Amniotic stem cell (primary cell): ENCODE measurements at regions not wholly inside any gene's neighbourhood (a gene's known extent, or its start where the extent isn't known, plus 50 kb on each side); places are given as distances from the start of the nearest gene placed in this dataset.
"Not testable (repeated sequence)": the region's sequence is repeated elsewhere in the genome, so short reads cannot be mapped to it uniquely, and the experiment has no call there.

Experiments used
- DNase-seq: peaks from one replicate; lab custom pipeline; 2025; lab: John Stamatoyannopoulos, UW

DNA sequence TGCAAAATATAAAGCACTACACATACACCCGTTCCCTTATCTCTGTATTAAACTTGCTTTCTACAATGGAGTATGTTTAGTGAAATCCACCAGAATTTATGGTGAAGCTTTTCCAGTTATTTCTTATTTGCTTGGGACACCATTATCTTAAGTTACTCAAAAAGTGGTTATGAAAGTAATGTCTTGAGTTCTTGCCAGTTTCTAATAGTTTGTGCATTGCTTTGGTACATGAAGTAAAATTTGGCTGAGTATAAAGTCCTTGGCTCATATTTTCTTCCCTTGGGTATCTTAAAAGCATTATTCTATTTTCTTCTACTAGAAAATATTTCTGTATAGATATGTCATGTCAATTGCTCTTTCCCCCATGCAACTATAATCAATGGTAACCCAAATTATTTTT, 85.2 kb downstream of the POLR1F start:
- DNase-seq, result no peak

DNA sequence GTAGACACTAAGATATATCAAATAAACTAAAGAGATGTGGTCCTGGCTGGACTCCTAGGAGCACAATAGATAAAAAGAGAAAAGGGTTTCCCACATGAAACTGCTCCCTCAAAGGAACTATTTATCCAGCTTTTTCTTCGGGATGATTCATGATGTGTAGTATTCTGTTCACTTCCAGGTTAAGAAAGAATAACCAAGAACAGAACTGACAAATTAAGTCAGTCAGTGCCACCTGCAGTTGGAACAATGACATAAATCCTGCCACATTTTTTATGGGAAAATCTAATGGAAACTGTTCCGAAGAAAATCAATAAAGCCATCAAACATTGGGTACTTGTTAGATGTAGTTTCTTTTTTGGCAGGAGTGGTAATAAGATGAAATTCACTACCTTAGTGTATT, 87.1 kb downstream of the POLR1F start:
- DNase-seq, result no peak

DNA sequence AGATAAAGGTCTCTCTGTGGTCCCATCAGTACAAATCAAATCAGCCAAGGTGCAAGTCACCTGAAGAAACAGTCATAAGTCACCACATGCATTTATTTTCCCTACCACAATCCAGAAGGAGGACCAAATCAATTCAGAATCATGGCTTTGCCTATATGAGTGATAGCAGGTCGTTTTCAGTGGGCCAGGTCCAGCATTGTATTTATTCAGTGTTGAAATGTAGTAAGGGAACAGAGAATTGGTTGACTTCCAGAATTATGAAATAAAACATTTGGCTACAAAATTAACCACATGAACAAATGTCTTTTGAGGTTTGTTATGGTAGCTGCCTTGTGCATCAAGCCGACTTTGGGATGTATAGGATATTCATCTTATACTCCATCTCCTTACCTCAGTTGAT, 88.4 kb downstream of the POLR1F start:
- DNase-seq, result no peak

DNA sequence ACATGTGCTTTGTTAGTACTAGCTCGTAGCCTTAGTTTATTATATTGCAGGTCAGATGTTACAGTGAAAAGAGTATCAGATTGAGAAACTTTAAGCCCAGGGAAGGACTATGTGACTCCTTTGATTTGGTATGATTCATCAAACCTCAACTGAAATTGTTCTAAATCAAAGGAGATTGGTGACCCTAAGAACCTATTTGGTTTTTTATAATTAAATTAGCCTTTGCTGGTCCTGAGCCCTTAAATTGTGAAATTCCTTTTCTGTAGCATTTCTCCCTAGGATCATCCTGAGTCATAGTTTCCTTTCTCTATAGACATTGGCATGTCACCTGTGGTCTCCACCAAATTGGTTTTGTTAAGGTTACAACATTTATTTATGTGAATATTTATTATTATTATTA, 89.7 kb downstream of the POLR1F start:
- no peak for DNase-seq

DNA sequence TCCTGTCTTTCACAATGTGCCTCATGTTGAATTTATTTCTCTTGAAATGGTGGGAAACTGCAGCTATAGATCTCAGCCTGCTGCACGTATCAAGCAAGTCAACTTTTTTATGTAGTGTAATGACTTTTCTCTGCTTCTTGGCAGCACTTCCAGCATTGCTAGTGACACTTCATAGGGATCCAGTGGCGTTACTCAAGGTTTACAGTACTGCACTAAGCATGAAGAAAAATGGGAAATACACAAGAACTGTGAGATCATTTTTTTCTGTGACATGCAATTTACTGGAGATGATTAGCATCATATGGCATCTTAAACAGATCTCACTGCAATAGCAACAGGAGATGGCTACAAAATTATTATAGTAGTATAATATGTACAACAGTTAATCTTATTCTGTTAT, 90.9 kb downstream of the POLR1F start:
- DNase-seq, result no peak

DNA sequence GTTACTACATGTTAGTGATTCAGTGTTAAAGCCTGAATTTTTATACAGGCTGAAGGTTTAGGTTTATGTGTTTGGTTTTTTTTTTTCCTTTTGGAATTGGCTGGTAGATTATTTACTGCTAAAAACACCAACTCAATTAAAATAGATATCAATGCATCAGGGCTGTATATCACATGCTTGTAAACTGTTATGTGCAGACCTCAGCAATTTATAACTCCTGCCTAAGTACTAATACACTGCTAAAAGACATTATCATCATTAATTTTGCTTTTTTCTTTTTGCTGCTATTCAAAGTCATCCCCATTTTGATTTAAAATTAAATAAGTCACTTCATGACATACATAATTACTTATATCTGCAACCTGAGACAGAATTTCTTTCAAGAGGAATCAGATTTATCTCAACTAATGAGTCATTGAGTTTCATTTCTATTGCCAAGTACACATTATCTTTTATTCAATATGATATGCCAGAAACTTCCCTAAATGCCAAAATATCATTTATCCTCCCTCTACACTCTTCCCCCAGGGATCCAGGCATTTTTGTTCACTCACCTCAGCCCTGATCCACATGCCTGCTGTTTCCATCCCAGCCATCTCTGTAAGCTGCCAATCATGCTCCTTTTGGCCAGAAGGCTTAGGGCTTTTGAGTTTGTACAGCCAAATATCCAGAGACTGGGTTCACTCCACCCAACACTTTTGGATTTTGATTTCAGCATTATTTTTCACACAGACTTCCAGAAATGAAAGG, 98.5 kb downstream of the POLR1F start:
- no peak for DNase-seq

DNA sequence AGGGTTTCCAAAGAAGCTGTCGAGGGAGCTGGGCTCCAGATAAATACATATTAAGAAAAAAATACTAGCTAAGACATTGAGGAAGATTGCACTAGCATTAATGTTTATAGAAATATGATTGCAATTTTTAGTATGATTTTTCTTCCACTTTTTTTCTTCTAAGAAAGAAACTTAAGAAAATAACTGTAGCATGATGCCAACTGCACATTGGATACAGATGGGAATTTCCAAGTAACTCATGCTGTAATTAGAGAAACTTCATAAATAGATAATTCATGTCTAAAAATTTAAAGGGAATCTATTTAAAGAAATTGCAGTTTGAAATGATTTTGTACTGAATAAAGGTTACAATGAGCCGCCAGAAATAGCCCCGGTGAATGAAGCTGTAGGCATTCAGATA, 119.4 kb downstream of the POLR1F start:
- DNase-seq, result no peak

DNA sequence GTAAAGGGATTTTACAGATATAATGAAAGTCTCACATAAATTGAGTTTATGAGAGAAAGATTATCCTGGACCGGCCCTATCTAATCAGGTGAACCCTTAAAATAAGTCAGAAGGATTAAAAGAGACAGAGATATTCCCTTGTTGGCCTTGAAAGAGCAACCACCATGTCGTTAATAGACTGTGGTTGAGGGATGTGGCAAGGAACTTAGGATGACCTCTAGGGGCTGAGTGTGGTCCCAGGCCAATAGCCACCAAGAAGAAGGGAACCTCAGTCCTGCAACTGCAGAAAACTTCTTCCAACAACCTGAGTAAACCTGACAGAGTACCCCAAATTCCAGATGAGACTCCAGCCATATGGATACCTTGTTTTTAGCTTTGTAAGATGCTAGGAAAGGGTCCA, 121.5 kb downstream of the POLR1F start:
- DNase-seq, result no peak

DNA sequence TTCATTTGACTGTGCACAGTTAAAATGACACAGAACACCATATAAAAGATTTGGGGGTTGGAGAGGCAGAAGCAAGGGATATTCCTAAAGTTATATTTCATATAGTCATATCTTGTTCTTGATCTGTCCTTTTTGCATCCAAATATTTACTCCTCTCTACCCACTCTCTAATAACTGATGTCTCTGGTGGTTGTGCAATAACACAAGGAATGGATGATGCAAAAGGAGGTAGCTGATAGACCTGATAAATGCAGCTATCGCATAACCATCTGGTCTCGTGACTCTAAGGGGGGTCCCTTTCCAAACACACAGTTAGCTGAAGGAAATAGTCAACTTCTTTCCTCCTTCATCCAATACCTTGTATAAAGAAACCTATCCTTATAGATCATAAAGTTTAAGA, 123.1 kb downstream of the POLR1F start:
- DNase-seq, result no peak

DNA sequence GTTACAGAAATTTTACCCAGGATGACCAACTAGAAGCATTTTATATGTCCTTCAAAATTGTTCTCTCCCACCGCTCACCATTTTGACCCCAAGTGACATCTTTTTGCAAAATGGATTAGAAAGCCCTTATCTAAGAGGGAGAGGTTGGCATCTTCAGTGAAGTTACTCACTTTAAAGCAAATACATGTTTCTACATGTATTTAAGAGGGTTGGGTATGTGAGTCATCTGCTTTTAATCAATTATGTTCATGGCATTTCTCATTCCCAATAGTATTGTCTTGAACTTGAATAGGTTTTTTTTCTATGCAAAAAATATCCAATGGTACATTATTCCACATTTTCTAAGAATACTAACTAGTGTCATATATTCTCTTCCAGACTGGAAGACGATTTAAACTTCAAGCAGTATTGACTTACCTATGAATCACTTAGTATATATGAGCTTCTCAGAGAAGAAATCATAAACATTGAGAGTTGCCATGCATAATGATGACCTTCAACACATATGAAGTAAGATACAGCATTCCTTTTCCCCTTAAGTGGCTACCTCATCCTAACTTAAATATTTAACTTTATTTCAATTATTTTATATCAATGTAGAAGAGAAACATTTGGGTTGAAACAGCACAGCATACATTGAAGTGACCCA, 132.8 kb downstream of the POLR1F start:
- no peak for DNase-seq

DNA sequence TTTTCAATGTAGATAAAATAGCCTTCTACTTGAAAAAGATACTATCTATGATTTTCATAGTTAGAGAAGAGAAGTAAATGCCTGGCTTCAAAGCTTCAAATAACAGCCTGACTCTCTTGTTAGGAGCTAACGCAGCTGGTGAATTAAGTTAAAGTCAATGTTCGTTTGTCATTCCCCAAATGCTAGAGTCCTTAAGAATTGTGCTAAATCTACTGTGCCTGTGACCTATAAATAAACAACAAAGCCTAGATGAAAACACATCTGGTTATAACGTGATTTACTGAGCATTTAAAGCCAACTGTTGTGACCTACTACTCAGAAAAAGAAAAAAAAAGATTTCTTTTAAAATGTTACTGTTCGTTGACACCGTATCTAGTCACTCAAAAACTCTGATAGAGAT, 134.7 kb downstream of the POLR1F start:
- no peak for DNase-seq

DNA sequence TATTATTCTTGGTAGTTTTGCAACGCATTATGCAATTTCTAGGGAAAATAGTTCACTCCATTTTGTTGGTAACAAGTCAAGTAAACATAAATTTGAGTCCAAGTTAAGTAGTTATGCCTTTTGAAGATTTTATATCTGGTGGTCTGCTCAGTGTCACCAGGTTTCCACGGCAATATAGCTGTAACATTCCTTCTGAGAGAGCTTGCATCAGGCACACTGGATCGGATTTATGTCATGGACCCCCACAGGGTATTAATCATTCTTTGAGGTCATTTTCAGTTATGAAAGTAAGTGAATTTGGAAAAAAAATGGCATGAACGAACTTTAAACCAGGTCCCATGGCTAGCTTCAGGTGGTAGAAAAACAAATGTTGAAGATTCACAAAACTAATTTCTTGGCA, 136.3 kb downstream of the POLR1F start:
- DNase-seq, result no peak

DNA sequence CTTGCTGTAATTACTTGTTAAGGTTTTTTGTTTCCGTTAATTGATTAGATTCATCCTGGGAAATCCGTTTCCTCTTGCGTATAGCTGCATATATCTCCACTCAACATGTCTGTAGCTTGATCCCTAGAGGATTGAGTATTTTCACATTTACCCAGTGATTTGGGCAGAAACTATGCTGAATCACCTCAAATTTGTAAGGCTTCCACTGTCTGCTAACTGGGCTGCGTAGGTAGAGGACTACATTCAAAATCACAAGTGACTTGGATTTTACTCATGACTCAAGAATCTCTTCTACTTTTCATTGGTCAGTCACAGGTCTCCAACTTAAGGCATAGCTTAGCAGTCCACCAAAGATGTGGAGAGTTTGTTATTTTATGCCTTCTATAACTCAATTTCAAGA, 141.8 kb downstream of the POLR1F start:
- no peak for DNase-seq

DNA sequence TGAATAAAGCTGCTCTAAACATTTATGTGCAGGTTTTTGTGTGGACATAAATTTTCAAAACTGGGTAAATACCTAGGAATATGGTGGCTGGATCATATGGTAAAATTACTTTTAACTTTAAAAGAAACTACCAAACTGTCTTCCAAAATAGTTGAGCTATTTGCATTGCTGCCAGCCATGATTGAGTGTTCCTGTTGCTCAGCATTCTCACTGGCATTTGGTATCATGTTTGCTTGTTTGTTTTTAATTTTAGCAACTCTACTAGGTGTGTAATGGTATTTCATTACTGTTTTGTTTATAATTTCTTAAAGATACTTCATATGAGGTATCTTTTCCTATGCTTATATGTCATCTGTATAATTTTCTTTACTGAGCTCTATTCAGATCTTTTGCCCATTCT, 143.2 kb downstream of the POLR1F start:
- DNase-seq, result no peak

DNA sequence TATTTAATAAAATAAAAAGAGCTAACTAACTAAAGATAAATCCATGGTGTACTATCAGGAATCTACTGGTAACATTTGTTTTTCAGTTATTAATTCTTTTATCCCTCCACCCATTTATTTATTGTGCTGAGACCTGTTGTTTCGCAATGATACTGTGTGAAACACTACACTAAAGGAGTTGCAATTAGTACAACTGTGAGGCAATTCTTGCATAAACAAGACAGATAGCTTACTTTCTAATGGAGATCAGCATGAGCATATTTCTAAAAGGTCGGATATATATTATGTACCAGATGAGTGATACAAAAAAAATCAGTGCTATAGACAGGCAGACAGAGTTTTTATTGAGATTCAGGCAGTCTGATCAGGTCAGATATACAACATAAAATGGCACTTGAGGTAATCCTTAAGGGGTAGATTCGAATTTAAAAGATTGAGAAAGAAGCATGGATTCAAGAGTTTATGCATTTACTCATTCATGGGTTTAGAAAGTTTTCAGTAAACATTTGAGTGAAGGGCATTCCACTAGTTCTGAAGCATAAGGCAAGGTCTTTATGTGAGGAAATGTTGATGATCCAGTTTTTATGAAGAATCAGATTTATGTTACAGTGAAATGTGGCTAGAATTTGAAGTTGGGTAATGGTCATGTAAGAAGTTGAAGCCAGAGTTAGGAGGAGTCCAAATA, 147.6 kb downstream of the POLR1F start:
- no peak for DNase-seq

DNA sequence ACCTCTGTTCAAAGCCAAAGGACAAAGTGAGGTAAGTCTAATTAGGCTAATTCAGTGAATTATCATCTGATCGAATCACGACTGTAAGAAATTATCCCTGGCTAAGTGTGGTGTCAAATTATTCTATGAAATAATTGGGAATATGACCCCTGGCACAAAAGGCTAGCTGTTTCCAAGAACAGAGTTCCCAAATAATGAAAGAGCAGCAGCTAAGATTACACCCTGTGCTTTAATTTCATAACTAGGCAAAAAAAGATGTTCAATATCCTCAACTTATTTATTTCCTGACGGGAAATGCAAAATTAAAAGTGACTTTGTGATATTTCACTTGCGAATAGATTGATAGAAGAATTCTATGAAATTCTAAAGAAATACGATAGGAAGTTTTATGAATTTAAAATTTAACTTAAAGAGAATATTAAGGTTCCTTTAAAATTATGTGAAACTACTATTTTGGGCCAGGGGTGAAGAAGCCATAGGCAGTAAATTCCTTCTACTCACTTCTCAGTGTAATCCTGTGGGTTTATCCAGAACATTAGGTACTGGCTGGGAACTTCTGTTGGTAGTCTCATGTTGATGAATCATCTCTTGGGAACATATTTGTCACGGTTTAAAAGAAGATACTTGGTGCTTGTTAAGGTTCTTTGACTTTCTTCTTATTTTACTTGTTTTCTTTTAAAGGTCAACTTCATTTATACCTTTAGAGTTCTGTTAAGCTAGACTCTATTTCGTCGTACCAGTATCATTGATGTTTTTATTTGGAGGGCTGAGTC, 148.5 kb downstream of the POLR1F start:
- DNase-seq, result no peak

DNA sequence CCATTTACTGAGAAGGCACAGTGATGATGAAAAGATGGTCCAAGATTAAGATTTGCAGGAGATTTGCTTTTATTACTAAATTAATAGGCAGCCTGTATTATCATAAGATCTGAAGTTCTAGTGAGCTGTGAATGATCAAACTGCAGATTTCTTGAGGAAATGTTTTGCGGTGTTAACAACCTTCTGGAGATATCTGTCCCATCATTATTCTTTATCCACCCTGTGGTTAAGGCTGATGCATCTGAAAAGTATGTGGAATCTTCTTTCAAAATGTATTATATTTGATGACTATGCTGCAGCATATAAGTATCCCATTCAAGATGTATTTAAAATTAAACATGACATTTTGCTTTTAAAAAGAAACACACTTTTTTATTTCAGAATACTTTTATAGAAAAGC, 150.3 kb downstream of the POLR1F start:
- DNase-seq, result no peak

DNA sequence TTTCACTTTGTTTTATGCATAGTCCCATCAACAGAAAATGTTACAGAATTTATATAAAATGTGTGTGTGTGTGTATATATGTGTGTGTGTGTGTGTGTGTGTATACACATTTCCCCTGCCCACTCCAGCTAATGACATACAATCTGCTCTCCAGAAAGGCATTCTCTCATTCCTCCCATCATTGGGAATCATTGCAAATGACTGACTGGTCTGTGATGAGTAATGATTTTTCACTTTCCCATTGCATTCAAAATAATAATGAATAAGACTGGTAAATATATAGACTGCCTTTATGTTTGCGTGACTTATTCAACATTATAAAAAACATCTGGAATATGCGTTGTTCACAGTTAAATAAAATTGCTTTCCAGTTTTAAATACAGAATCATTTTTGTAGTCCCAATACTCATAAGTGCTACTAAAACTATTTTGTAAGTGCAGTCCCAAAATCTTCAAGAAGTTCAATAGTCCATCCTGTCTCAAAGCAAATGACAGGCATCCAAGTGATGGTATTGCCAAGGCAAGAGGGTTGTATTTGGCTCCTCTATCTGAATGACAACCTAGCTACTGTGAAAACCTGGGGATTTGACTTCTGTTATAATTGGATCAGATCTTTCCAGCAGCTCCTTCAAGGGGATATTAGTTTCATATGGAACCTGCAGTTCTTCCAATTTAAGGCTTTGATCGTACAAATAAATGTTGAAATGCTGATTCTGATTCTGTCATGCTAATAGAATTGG, 150.9 kb downstream of the POLR1F start:
- no peak for DNase-seq

DNA sequence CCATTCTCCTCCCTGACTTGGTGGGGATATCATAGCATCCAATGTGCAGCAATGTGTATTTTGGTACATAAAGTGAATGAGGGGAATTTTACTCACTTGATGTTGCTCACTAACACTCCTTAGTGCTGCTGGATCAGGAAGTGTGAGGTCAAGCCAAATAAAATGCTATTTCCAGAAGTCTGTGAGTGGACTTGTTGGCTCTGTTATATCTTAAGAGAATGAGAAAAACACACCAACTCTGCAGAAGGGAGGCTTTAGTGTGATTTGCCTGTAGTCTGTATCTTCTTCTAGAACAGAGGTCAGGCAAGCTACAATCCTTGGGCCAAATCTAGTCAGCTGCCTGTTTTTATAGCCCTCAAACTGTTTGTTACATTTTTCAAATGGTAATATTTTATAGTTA, 154.3 kb downstream of the POLR1F start:
- DNase-seq, result no peak

DNA sequence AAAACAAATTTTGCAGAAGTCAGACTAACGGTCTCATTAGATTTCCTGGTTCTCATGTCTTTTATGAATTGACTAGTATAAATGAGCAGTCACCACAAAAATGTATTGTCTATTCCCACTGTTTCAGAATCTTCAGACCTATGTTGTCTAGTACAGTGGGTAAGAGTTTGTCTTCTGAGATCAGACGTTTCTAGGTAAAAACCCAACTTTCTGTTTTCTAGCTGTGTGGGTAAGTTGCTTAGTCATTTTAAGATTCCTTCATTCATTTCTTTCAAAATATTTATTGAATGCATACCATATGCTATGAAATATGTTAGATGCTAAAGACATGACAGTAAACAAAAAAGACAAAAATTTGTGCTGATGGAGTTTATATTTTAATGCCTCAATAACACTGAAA, 156.3 kb downstream of the POLR1F start:
- DNase-seq, result no peak

DNA sequence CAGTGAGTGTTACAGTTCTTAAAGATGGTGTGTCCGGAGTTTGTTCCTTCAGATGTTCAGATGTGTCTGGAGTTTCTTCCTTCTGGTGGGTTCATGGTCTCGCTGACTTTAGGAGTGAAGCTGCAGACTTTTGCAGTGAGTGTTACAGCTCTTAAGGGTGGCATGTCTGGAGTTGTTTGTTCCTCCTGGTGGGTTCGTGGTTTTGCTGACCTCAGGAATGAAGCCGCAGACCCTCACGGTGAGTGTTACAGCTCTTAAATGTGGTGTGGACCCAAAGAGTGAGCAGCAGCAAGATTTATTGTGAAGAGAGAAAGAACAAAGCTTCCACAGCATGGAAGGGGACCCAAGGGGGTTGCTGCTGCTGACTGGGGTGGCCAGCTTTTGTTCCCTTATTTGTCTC, 159.6 kb downstream of the POLR1F start:
- DNase-seq, result not testable (repeated sequence)

DNA sequence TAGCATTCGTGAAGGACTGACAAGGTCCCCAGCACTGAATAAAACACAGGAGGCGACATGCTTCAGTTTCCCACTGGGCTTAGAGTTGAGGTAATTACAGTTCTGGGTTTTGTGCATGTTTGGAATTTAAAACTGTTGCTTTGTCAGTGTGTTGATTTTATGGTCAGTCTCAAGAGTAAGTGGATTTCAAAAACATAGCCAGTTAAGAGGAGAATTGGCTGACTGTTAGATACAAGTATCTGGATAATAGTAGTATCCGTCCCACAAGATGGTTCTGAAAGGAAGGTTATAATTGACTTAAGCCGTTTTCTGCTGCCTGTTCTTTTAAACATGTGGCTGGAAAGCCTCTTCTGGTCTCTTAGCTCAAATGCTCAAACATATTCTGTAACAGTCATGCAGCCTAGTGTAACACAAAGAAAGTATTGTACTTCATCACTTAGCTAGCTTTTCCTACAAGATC, 170.9 kb downstream of the POLR1F start:
- no peak for DNase-seq
